ENCODE measurements at regions not wholly inside any gene's neighbourhood (a gene's known extent, or its start where the extent isn't known, plus 50 kb on each side); places are given as distances from the start of the nearest gene placed in this dataset.

- no peaks in the 10 kb centered on the region for H3K36me3 ChIP-seq (ENCODE audit: control insufficient read depth, insufficient read depth, low read length)
- Mint-ChIP-seq H3K4me1 (ENCODE audit: low read depth, unreplicated experiment) (peaks cover 18% of the 10 kb centered on the region), H3K27me3 (ENCODE audit: insufficient read depth, unreplicated experiment) (no peaks in the 10 kb centered on the region), H3K4me3 (ENCODE audit: unreplicated experiment) (no peak overlapping the region), H3K36me3 (ENCODE audit: insufficient read depth, unreplicated experiment) (peaks cover 5% of the 10 kb centered on the region), H3K9me3 (ENCODE audit: unreplicated experiment) (peaks cover 14% of the 10 kb centered on the region), H3K27ac (ENCODE audit: unreplicated experiment) (no peak overlapping the region)
- 0 out of 2 replicates have a peak, but pooled peaks cover 6% of the 10 kb centered on the region for H3K9me3 ChIP-seq
- intact Hi-C loops (cut with micrococcal nuclease; ENCODE audit: unreplicated experiment): no loop called here
- TF ChIP-seq CTCF (IDR thresholded peaks at IDR 0.05; ENCODE audit: insufficient read depth in 1 of 2, low read depth in 1 of 2, low read length in 1 of 2, severe bottlenecking in 1 of 2, unreplicated experiment in 1 of 2): no peak
- CTCF ChIA-PET: no interaction called here
- H3K4me1 ChIP-seq: peaks cover 19% of the 10 kb centered on the region
- H3K27me3 ChIP-seq (replicated peaks; ENCODE audit: control insufficient read depth, insufficient read depth, low read length): no peaks in the 10 kb centered on the region
- POLR2A ChIA-PET: no interaction called here
- H3K4me3 ChIP-seq (ENCODE audit: low read depth, low read length): no peak overlapping the region
- no peak for DNase-seq
- no TSS peak for BruUV-seq (replicated peaks)
Measured at GRCh38 chr2:8529706-8530277, 152.1 kb upstream of the ID2 start.

GRCh38 chr2:8531481-8531880, 150.4 kb upstream of the ID2 start:
- POLR2A ChIA-PET: no interaction called here
- Histone ChIP-seq H3K4me3 (ENCODE audit: low read depth, low read length) (no peak overlapping the region), H3K9me3 (0 out of 2 replicates have a peak, but pooled peaks cover 6% of the 10 kb centered on the region), H3K4me1 (peaks cover 22% of the 10 kb centered on the region), H3K27me3 (replicated peaks; ENCODE audit: control insufficient read depth, insufficient read depth, low read length) (no peaks in the 10 kb centered on the region), H3K36me3 (ENCODE audit: control insufficient read depth, insufficient read depth, low read length) (no peaks in the 10 kb centered on the region)
- Mint-ChIP-seq H3K27ac (ENCODE audit: unreplicated experiment) (no peak overlapping the region), H3K4me1 (ENCODE audit: low read depth, unreplicated experiment) (peaks cover 7% of the 10 kb centered on the region), H3K27me3 (ENCODE audit: insufficient read depth, unreplicated experiment) (no peaks in the 10 kb centered on the region), H3K36me3 (ENCODE audit: insufficient read depth, unreplicated experiment) (peaks cover 5% of the 10 kb centered on the region), H3K4me3 (ENCODE audit: unreplicated experiment) (no peak overlapping the region), H3K9me3 (ENCODE audit: unreplicated experiment) (peaks cover 14% of the 10 kb centered on the region)
- CTCF ChIA-PET: no interaction called here
- no peak for TF ChIP-seq CTCF (IDR thresholded peaks at IDR 0.05; ENCODE audit: insufficient read depth in 1 of 2, low read depth in 1 of 2, low read length in 1 of 2, severe bottlenecking in 1 of 2, unreplicated experiment in 1 of 2)
- DNase-seq: no peak
- BruUV-seq (replicated peaks): no TSS peak
- intact Hi-C loops (cut with micrococcal nuclease; ENCODE audit: unreplicated experiment): no loop called here

- ChIA-PET POLR2A (no interaction called here), CTCF (interaction anchor here (0.7 kb wide), 1 partner anchor 915 kb away, joined by 7 read pairs; no protein-coding TSS in a partner anchor)
- no peak overlapping the region for H3K4me3 ChIP-seq (ENCODE audit: low read depth, low read length)
- Mint-ChIP-seq H3K9me3 (ENCODE audit: unreplicated experiment) (peaks cover 14% of the 10 kb centered on the region), H3K4me3 (ENCODE audit: unreplicated experiment) (no peak overlapping the region), H3K27ac (ENCODE audit: unreplicated experiment) (no peak overlapping the region), H3K36me3 (ENCODE audit: insufficient read depth, unreplicated experiment) (peaks cover 5% of the 10 kb centered on the region), H3K27me3 (ENCODE audit: insufficient read depth, unreplicated experiment) (no peaks in the 10 kb centered on the region), H3K4me1 (ENCODE audit: low read depth, unreplicated experiment) (peaks cover 9% of the 10 kb centered on the region)
- no peak for TF ChIP-seq CTCF (IDR thresholded peaks at IDR 0.05; ENCODE audit: insufficient read depth in 1 of 2, low read depth in 1 of 2, low read length in 1 of 2, severe bottlenecking in 1 of 2, unreplicated experiment in 1 of 2)
- no peak for DNase-seq
- no TSS peak for BruUV-seq (replicated peaks)
- intact Hi-C loops (cut with micrococcal nuclease; ENCODE audit: unreplicated experiment): no loop called here
- no peaks in the 10 kb centered on the region for H3K36me3 ChIP-seq (ENCODE audit: control insufficient read depth, insufficient read depth, low read length)
- H3K4me1 ChIP-seq: peaks cover 31% of the 10 kb centered on the region
- H3K27me3 ChIP-seq (replicated peaks; ENCODE audit: control insufficient read depth, insufficient read depth, low read length): no peaks in the 10 kb centered on the region
- 0 out of 2 replicates have a peak, but pooled peaks cover 6% of the 10 kb centered on the region for H3K9me3 ChIP-seq
Measured at GRCh38 chr2:8532438-8532837, 149.4 kb upstream of the ID2 start.

Data from Caco-2 (cell line).